8988T (cell line): ENCODE measurements at regions not wholly inside any gene's neighbourhood (a gene's known extent, or its start where the extent isn't known, plus 50 kb on each side); places are given as distances from the start of the nearest gene placed in this dataset.
"Not testable (repeated sequence)": the region's sequence is repeated elsewhere in the genome, so short reads cannot be mapped to it uniquely, and the experiment has no call there.

Experiments used
- DNase-seq: peaks from one replicate; pipeline ENCODE4 v3.0.0; 2011

DNA sequence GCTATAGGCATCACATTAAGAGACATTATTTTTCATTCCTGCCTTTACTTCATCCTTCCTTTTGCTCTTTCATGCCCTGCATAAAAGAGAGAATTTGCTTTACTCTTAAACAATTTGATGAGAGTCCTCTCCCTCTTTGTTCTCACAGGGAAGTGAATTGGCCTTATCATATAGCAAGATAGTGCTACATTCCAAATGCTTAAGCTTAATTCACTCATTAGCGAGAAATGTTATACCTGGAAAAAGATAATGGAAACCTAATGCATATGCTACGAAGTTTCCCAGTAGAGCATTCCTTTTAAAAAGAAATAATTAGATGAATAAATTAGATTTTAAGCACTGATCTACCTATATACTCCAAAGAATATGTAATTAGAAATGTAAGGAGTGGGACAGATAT is 798.8 kb downstream of the C12orf50 start:
- DNase-seq, result no peak

DNA sequence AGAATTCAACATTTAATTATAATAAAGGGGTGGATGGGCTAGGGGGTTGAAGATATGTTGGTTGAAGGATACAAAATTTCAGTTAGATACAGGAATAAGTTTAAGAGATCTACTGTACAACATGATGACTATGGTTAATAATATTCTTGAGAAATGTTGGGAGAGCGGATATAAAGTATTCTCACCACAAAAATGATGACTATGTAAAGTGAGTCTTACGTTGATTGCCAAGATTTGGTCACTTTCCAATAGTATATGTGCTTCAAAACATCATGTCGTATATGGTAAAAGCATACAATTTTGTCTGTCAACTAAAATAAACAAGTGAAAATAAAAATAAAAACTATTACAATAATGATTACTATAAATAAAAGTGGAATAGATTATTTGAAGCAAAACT is 802.0 kb downstream of the C12orf50 start:
- no peak for DNase-seq

DNA sequence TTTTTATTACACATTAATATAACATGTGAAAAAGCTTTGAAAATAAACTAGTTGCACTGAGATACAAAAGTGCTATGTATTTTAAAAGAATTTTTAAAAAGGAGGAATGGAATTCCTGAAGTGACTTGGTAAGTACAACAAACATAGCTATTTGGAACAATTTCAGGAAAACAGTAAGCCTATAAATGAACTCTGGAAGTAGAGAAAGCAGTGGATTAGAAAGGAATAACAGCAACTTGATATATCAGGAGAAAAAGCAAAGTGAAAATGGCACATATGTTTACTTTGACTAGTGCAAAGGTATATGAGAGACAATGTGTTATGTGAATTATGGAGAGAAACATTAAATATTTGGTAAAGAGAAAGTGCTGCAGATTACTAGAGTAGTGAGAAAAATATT is 811.7 kb downstream of the C12orf50 start:
- no peak for DNase-seq

- no peak for DNase-seq
Measured at GRCh38 chr12:87216436-87216835, 812.8 kb downstream of the C12orf50 start.

- no peak for DNase-seq
Measured at GRCh38 chr12:87202189-87202588, 827.0 kb downstream of the C12orf50 start.

GRCh38 chr12:87201598-87201997 is 827.6 kb downstream of the C12orf50 start:
- DNase-seq, result no peak

DNA sequence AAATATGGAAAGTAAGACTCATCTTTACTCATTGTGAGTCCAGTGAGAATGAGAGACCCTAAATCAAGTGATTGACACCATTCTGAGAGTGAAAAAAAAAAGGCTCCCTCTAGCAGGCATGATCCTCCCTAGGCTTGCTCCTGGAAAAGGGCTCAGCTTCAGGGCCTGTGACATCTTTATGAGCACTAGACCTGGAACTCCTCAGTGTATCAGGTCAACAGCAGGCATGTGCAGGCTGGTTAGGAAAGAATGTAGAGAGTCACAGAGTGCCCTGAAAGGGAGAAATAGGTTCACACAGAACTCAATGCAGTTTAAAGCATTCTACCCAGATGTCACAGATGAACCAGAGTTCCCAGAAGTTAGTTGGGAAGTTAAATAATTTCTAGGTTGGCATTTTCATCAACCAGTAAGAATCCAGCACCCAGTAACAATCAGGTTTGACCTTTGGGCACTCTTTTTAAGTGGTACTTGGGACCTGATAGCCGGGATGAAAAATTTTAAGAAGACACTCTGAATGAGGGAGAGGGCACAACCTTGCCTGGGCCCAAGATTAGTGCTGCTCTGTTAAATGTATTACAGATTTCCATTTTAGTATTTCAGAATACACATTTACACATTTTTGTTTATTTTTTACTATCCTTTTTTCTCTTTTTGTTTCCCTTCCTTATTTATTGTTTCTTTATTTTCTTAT is 828.8 kb downstream of the C12orf50 start:
- no peak for DNase-seq

DNA sequence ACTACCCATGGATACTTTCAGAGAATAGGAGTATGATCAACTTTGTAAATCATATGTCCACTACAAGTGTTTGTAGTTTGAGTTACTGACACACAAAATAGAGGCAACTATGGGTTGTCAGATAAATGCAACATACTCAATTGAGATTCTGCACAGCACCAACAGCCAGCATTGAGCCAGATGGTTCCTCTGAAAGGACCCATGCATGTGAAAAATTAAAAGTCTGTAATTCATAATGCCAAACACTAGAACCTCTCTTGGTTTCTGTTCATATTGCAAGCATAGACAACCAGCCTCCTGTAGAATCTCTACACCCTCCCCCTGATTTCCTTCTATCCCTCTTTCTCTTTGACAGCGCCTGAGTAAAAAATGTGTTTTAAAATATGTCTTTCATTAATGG is 831.0 kb downstream of the C12orf50 start:
- DNase-seq, result no peak

- no peak for DNase-seq
Measured at GRCh38 chr12:87196321-87196720, 832.9 kb downstream of the C12orf50 start.

DNA sequence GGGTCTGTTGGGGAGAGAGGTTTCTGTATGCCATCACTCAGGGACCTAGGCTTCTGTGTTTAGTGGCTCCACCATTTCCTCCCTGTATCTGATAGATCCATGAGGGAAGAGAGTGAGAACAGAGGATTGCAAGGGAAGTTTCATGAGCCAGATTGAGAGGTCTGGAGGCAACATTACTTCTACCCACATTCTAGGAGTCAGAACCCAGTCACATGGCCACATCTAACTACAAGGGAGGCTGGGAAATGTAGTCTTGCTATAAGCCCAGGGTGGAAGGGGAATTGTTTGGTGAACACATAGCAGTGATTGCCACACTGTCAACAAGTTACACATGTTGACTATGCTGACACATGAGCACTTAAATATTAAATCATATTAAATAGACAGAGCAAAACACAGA is 834.8 kb downstream of the C12orf50 start:
- not testable (repeated sequence) for DNase-seq

- no peak for DNase-seq
Measured at GRCh38 chr12:87185367-87185766, 843.8 kb downstream of the C12orf50 start.

- DNase-seq, result no peak
Measured at GRCh38 chr12:87182696-87183233, 846.4 kb downstream of the C12orf50 start.

DNA sequence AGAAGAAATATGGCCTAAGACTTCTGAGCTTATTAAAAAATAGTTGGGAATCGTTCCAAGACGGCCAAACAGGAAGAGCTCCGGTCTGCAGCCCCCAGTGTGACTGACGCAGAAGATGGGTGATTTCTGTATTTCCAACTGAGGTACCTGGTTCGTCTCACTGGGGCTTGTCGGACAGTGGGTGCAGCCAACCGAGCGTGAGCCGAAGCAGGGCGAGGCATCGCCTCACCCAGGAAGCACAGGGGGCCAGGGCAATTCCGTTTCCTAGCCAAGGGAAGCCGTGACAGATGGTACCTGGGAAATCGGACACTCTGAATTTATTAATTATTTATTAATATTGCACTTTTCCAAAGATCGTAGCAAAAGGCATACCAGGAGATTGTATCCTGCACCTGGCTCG is 857.8 kb downstream of the C12orf50 start:
- no peak for DNase-seq

GRCh38 chr12:87169010-87169409 is 860.2 kb downstream of the C12orf50 start:
- DNase-seq, result no peak

GRCh38 chr12:87165733-87166375 is 863.3 kb downstream of the C12orf50 start:
- DNase-seq, result no peak

DNA sequence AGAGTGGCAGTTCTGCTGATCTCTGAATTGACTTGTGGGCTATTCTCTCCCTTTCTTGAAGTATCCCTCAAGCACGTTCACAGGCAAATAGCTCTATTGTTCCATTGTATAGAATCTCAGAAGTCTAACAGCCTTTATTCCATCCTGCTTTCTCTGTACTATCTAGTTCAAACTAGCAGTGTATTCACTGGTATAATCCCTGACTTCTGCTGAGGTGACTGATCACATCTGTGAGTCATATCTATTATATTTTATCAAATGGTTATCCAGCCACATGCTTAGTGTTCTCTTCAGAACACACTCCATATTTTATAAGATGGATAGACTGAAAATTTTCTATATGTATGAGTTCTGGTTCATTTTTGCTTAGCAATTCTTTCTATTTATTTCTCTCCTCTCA is 866.1 kb downstream of the C12orf50 start:
- DNase-seq, result no peak

DNA sequence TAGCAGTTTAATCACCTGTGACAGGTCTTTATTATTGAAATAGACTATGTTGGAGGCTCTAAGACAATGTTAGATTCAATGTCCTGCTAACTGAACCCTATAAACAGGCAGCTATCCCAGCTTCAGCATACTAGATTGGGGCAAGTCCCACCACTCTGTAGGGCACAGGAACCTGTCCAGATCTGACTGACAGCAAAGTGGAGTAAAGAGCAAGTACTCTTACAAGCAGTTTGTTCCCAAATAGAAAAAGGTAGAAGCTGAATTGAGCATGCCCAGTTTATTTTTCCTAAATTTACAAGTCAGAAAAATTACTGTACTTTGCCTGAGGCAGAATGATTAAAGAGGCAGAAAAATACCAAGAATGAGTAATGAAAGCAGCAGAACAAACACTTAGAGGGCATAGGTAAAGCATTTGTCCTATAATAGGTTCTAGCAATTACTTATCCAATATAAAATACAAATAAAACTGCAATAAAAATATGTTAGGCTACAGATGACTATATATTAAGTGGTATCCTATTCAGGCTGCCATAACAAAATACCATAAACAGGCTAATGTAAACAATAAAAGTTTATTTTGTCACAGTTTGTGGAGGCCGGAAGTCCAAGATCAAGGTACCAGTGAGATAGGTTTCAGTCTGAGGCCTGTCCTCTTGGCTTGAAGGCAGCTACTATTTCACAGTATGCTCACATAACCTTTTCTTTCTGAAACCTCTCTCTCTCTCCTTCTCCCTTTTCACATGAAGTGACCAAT is 868.2 kb downstream of the C12orf50 start:
- DNase-seq, result no peak

GRCh38 chr12:87157791-87158190 is 871.4 kb downstream of the C12orf50 start:
- DNase-seq, result peak; percentile 5

GRCh38 chr12:87155621-87156020 is 873.6 kb downstream of the C12orf50 start:
- no peak for DNase-seq

DNA sequence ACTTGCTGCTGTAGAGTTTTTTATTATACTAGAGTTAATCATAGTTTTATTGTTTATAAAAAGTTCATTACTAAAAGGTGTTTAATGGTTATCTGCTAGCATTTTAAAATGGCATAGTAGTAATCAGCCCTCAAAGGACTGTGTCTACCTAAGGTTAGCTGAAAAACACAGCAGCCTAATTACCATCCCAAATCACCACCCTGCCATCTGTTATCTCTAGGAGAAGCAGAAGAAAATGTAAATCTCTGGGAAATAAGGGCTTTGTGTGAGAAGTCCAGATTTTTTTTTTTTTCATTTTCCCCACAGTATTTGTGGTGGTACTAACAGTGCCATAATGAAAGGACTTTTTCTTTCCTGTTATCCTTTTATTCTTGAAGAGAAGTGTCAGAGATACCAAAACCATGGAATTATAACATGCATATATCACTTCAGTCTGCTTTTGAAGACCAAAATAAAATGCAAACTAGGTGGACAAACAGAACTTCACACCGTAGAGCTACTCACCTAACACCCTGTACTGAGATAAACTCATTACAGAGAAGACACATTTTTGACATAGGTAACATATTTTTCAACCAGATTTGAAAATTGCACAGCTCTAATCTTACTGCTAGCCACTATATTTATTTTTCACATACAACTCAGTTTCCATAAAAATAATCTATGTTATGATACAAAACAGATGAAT is 876.2 kb downstream of the C12orf50 start:
- no peak for DNase-seq

DNA sequence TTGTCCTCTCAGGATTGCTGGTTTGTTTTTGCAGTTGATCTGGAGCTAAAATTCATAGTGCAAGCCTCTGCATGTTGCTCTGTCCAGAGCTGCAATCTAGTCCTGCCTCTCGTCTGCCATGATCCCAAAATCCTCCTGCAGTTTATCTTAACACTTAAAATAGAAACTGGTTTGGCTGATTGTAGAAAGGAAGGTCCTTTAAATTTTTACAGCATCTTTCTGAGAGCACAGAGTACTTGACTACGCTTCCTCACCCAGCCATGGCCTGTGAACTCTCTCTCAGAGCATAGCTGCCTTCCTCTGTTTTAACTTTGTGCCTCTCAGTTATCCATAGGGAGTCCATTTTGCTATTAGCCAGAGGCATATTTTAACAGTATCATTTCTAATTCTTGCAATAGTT is 877.1 kb downstream of the C12orf50 start:
- DNase-seq, result no peak

- DNase-seq, result no peak
Measured at GRCh38 chr12:87150969-87151662, 878.1 kb downstream of the C12orf50 start.

GRCh38 chr12:87142342-87142741 is 886.2 kb upstream of the MGAT4C start:
- no peak for DNase-seq
